Right lobe of liver (tissue), 4 donors: ENCODE measurements at regions not wholly inside any gene's neighbourhood (a gene's known extent, or its start where the extent isn't known, plus 50 kb on each side); places are given as distances from the start of the nearest gene placed in this dataset.

Source experiments
- CTCF ChIP-seq, 4 donors: fragments of 200-600 bp in 3 of 4; fragments of 450-650 bp in 1 of 4; IDR thresholded peaks; one replicate each; pipeline versions ENCODE4 v1.5.1 to v1.8.0; 2016 to 2022; ENCODE audit warnings: antibody characterized with exemption in 4 of 4, mild to moderate bottlenecking in 2 of 4
- POLR2A ChIP-seq: fragments of 450-650 bp; IDR thresholded peaks from one replicate; pipeline ENCODE4 v1.6.1; 2017; ENCODE audit warnings: antibody characterized with exemption, mild to moderate bottlenecking
- donor health status: DM: no; HTN: no; CAD: no.
- donor health status: DM: no; HTN: no; CAD: no.
- donor health status: DM: no; HTN: yes; CAD: no.

GRCh38 chr1:198842686-198843085 lies 203.8 kb downstream of the PTPRC start:
- TF ChIP-seq POLR2A (no peak), CTCF (IDR thresholded peaks at IDR 0.05) (no peak)
